Adipocyte (in vitro differentiated cells): ENCODE measurements at regions not wholly inside any gene's neighbourhood (a gene's known extent, or its start where the extent isn't known, plus 50 kb on each side); places are given as distances from the start of the nearest gene placed in this dataset.

Source experiments
- DNase-seq: peaks from one replicate; pipeline ENCODE4 v3.0.0-alpha.2; 2015; ENCODE audit warnings: low read depth
- H3K27me3 ChIP-seq: replicated peaks from 2 replicates; pipeline ENCODE4 v1.7.0; 2013; ENCODE audit warnings: mild to moderate bottlenecking, low read length, moderate library complexity; ENCODE audit not compliant: control insufficient read depth, insufficient read depth
- H3K36me3 ChIP-seq: 2 replicates; pipeline ENCODE4 v1.7.0; 2013; ENCODE audit warnings: low read length, mild to moderate bottlenecking, moderate library complexity; ENCODE audit not compliant: control insufficient read depth, insufficient read depth, severe bottlenecking
- H3K4me1 ChIP-seq: 2 replicates; pipeline ENCODE4 v1.7.0; 2013; ENCODE audit warnings: mild to moderate bottlenecking, low read length, moderate library complexity; ENCODE audit not compliant: control insufficient read depth, insufficient read depth
- H3K4me3 ChIP-seq: 2 replicates; pipeline ENCODE4 v1.7.0; 2013; ENCODE audit warnings: mild to moderate bottlenecking, low read length, moderate library complexity
- H3K9ac ChIP-seq: 2 replicates; pipeline ENCODE4 v1.7.0; 2013; ENCODE audit warnings: mild to moderate bottlenecking, low read length, moderate library complexity
- H3K9me3 ChIP-seq: 2 replicates; pipeline ENCODE4 v1.7.0; 2013; ENCODE audit warnings: mild to moderate bottlenecking, low read length, moderate library complexity; ENCODE audit not compliant: control insufficient read depth

GRCh38 chr15:88745065-88745464, 58.2 kb upstream of the ACAN start:
- Histone ChIP-seq H3K4me1 (peaks cover 57% of the 10 kb centered on the region), H3K9ac (peak overlapping the region; percentile 30), H3K27me3 (peaks cover 7% of the 10 kb centered on the region), H3K36me3 (no peaks in the 10 kb centered on the region), H3K9me3 (peaks cover 6% of the 10 kb centered on the region), H3K4me3 (peak overlapping the region; percentile 25)
- DNase-seq: peak; percentile 16

- peak; percentile 77 for DNase-seq
Measured at GRCh38 chr15:88745696-88746095, 57.5 kb upstream of the ACAN start.

GRCh38 chr15:88746451-88746850, 56.8 kb upstream of the ACAN start:
- Histone ChIP-seq H3K4me3 (no peak overlapping the region), H3K9me3 (peaks cover 5% of the 10 kb centered on the region), H3K36me3 (no peaks in the 10 kb centered on the region), H3K27me3 (peaks cover 3% of the 10 kb centered on the region), H3K9ac (peak overlapping the region; percentile 21), H3K4me1 (peaks cover 57% of the 10 kb centered on the region)
- no peak for DNase-seq

More at GRCh38 chr15:88745696-88746095, 57.5 kb upstream of the ACAN start:
- Histone ChIP-seq H3K27me3 (peaks cover 4% of the 10 kb centered on the region), H3K9me3 (peaks cover 5% of the 10 kb centered on the region), H3K9ac (no peak overlapping the region), H3K4me3 (no peak overlapping the region), H3K4me1 (peaks cover 57% of the 10 kb centered on the region), H3K36me3 (no peaks in the 10 kb centered on the region)

GRCh38 chr15:88747111-88747510, 56.1 kb upstream of the ACAN start:
- Histone ChIP-seq H3K9ac (peak overlapping the region; percentile 68), H3K4me1 (peaks cover 57% of the 10 kb centered on the region)

GRCh38 chr15:88747631-88748030, 55.6 kb upstream of the ACAN start:
- H3K4me1 ChIP-seq: peaks cover 57% of the 10 kb centered on the region
- no peak overlapping the region for H3K4me3 ChIP-seq
- H3K9me3 ChIP-seq: peaks cover 5% of the 10 kb centered on the region
- H3K27me3 ChIP-seq: peaks cover 5% of the 10 kb centered on the region
- peak; percentile 17 for DNase-seq
- H3K36me3 ChIP-seq: no peaks in the 10 kb centered on the region
- peak overlapping the region; percentile 68 for H3K9ac ChIP-seq

More at GRCh38 chr15:88747111-88747510, 56.1 kb upstream of the ACAN start:
- no peak for DNase-seq
- peaks cover 6% of the 10 kb centered on the region for H3K27me3 ChIP-seq
- H3K9me3 ChIP-seq: peaks cover 5% of the 10 kb centered on the region
- H3K4me3 ChIP-seq: no peak overlapping the region
- no peaks in the 10 kb centered on the region for H3K36me3 ChIP-seq

- Histone ChIP-seq H3K9ac (peak overlapping the region; percentile 68), H3K4me3 (no peak overlapping the region), H3K4me1 (peaks cover 57% of the 10 kb centered on the region), H3K9me3 (peaks cover 5% of the 10 kb centered on the region), H3K36me3 (no peaks in the 10 kb centered on the region), H3K27me3 (peaks cover 9% of the 10 kb centered on the region)
- DNase-seq: peak; percentile 39
Measured at GRCh38 chr15:88748081-88748480, 55.2 kb upstream of the ACAN start.

GRCh38 chr15:88748651-88749050, 54.6 kb upstream of the ACAN start:
- Histone ChIP-seq H3K36me3 (no peaks in the 10 kb centered on the region), H3K9ac (peak overlapping the region; percentile 68), H3K4me3 (no peak overlapping the region), H3K27me3 (peaks cover 13% of the 10 kb centered on the region), H3K4me1 (peaks cover 57% of the 10 kb centered on the region), H3K9me3 (peaks cover 5% of the 10 kb centered on the region)
- no peak for DNase-seq

- DNase-seq: no peak
- H3K9me3 ChIP-seq: peaks cover 7% of the 10 kb centered on the region
- H3K36me3 ChIP-seq: no peaks in the 10 kb centered on the region
- H3K4me1 ChIP-seq: peaks cover 51% of the 10 kb centered on the region
- peaks cover 20% of the 10 kb centered on the region for H3K27me3 ChIP-seq
- H3K4me3 ChIP-seq: no peak overlapping the region
- H3K9ac ChIP-seq: no peak overlapping the region
Measured at GRCh38 chr15:88749699-88750098, 53.5 kb upstream of the ACAN start.

DNA sequence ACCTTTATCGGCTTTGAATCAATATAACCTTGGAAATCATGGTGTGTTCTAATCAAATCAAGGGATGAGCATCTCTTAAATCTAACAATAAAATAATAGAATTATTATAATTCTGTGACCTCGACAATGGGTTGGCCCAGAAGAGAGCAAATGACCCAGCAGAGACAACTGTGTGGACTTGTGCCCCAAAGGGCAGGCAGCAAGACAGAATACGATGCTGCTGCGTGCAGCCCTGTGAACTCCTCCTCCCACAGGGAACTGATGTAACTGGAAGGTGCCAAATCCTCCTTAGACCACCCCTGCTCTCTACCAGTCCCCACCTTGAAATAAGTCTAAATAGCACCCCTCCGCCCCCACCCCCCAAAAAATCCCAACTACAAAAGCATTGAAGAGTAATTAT, 50.7 kb upstream of the ACAN start:
- Histone ChIP-seq H3K4me3 (no peak overlapping the region), H3K27me3 (peaks cover 40% of the 10 kb centered on the region), H3K9me3 (peaks cover 7% of the 10 kb centered on the region), H3K36me3 (no peaks in the 10 kb centered on the region), H3K4me1 (peaks cover 25% of the 10 kb centered on the region), H3K9ac (no peak overlapping the region)
- DNase-seq: no peak

DNA sequence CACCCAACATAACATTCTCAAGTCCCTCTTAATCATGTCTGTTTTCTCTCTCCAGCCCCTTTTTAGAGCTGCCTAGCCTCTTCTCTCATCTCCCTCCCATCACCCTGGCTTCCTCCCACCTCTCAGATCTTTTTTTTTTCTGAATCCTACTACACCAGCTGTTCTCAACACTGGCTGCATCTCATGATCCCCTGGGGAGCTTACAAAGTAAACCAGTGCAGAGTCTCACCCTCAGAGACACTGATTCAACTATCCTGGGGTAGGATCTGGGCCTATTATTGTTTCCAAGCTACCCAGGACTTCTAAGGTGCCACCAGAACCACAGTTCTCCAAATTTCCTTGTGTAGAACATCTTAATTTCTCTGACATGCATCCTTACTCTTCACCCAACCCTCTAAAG, 50.3 kb upstream of the ACAN start:
- H3K4me1 ChIP-seq: peaks cover 21% of the 10 kb centered on the region
- DNase-seq: no peak
- H3K36me3 ChIP-seq: no peaks in the 10 kb centered on the region
- peaks cover 42% of the 10 kb centered on the region for H3K27me3 ChIP-seq
- peaks cover 7% of the 10 kb centered on the region for H3K9me3 ChIP-seq
- no peak overlapping the region for H3K9ac ChIP-seq
- no peak overlapping the region for H3K4me3 ChIP-seq
